BE2C (cell line): ENCODE measurements at regions not wholly inside any gene's neighbourhood (a gene's known extent, or its start where the extent isn't known, plus 50 kb on each side); places are given as distances from the start of the nearest gene placed in this dataset.

Source experiments
- DNase-seq: peaks from one replicate; pipeline ENCODE4 v3.0.0-alpha.2; 2020
- H3K27me3 ChIP-seq: fragments of 250-450 bp; sonication (Bioruptor Pico); 2 replicates; pipeline ENCODE4 v1.5.1; 2020; ENCODE audit warnings: mild to moderate bottlenecking
- H3K36me3 ChIP-seq: fragments of 250-450 bp; sonication (Bioruptor Pico); 2 replicates; pipeline ENCODE4 v1.5.1; 2020; ENCODE audit warnings: mild to moderate bottlenecking
- H3K4me1 ChIP-seq: fragments of 250-450 bp; sonication (Bioruptor Pico); 2 replicates; pipeline ENCODE4 v1.5.1; 2020
- H3K4me3 ChIP-seq: 2 replicates; pipeline ENCODE4 v1.5.1; 2011; ENCODE audit warnings: low read depth, low read length
- H3K9me3 ChIP-seq: fragments of 250-450 bp; sonication (Bioruptor Pico); 2 replicates; pipeline ENCODE4 v1.5.1; 2020
- CTCF ChIP-seq: IDR thresholded peaks from 2 replicates; pipeline ENCODE4 v1.5.1; 2012; ENCODE audit warnings: mild to moderate bottlenecking, low read depth, low read length

GRCh38 chr9:96027251-96028131 is 152.0 kb downstream of the ERCC6L2 start:
- no peak for TF ChIP-seq CTCF
- H3K27me3 ChIP-seq: no peaks in the 10 kb centered on the region
- H3K9me3 ChIP-seq: no peaks in the 10 kb centered on the region
- H3K4me1 ChIP-seq: peaks cover 12% of the 10 kb centered on the region
- no peak overlapping the region for H3K4me3 ChIP-seq
- no peaks in the 10 kb centered on the region for H3K36me3 ChIP-seq
- no peak for DNase-seq

DNA sequence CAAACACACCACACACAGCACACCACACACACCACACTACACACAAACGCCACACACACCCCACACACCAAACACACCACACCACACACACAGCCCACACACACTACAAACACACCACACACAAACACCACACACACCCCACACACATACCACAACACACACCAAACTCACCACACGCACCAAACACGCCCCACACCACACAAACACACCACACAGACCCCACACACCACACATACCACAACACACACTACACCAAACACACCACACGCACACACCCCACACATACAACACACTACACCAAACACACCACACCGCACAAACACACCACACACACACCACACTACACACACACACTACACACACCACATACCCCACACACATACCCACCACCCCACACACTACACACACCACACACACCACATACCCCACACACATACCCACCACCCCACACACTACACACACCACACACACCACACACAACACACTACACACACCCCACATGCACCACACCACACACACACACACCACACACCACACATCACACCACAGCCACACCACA is 151.2 kb downstream of the ERCC6L2 start:
- no peak overlapping the region for H3K4me3 ChIP-seq
- peaks cover 6% of the 10 kb centered on the region for H3K27me3 ChIP-seq
- no peaks in the 10 kb centered on the region for H3K36me3 ChIP-seq
- no peak for DNase-seq
- no peak for TF ChIP-seq CTCF
- H3K9me3 ChIP-seq: no peaks in the 10 kb centered on the region
- peaks cover 17% of the 10 kb centered on the region for H3K4me1 ChIP-seq

- 0 out of 2 replicates have a peak, but pooled peaks have one; percentile 21 for TF ChIP-seq CTCF
- peaks cover 13% of the 10 kb centered on the region for H3K27me3 ChIP-seq
- peaks cover 15% of the 10 kb centered on the region for H3K4me1 ChIP-seq
- H3K4me3 ChIP-seq: no peak overlapping the region
- peak; percentile 30 for DNase-seq
- H3K36me3 ChIP-seq: no peaks in the 10 kb centered on the region
- H3K9me3 ChIP-seq: no peaks in the 10 kb centered on the region
Observed at GRCh38 chr9:96025995-96026602, 150.6 kb downstream of the ERCC6L2 start.

- H3K36me3 ChIP-seq: no peaks in the 10 kb centered on the region
- H3K27me3 ChIP-seq: peaks cover 22% of the 10 kb centered on the region
- DNase-seq: no peak
- no peaks in the 10 kb centered on the region for H3K9me3 ChIP-seq
- peaks cover 12% of the 10 kb centered on the region for H3K4me1 ChIP-seq
- no peak overlapping the region for H3K4me3 ChIP-seq
- TF ChIP-seq CTCF: no peak
Observed at GRCh38 chr9:96023486-96023885, 148.0 kb downstream of the ERCC6L2 start.

- Histone ChIP-seq H3K4me3 (peak overlapping the region; percentile 53), H3K9me3 (no peaks in the 10 kb centered on the region), H3K4me1 (peaks cover 12% of the 10 kb centered on the region), H3K27me3 (peaks cover 22% of the 10 kb centered on the region), H3K36me3 (no peaks in the 10 kb centered on the region)
- peak; percentile 66 for DNase-seq
- TF ChIP-seq CTCF: no peak
Observed at GRCh38 chr9:96022445-96023051, 147.1 kb downstream of the ERCC6L2 start.
